HK-2 (cell line): ENCODE measurements at regions not wholly inside any gene's neighbourhood (a gene's known extent, or its start where the extent isn't known, plus 50 kb on each side); places are given as distances from the start of the nearest gene placed in this dataset.

Source experiments
- DNase-seq: peaks from one replicate; pipeline ENCODE4 v3.0.0-alpha.2; 2018; ENCODE audit not compliant: unreplicated experiment

GRCh38 chr20:4095639-4096038, 53.0 kb upstream of the SMOX start:
- DNase-seq: no peak

- DNase-seq: peak; percentile 56
Observed at GRCh38 chr20:4091490-4092479, 56.8 kb upstream of the SMOX start.

- DNase-seq: peak; percentile 50
Observed at GRCh38 chr20:4090756-4091489, 57.7 kb upstream of the SMOX start.

GRCh38 chr20:4089756-4090487, 58.7 kb upstream of the SMOX start:
- DNase-seq: no peak

GRCh38 chr20:4088766-4089165, 59.9 kb upstream of the SMOX start:
- DNase-seq: no peak

GRCh38 chr20:4087923-4088322, 60.7 kb upstream of the SMOX start:
- no peak for DNase-seq

GRCh38 chr20:4086771-4087687, 61.6 kb upstream of the SMOX start:
- no peak for DNase-seq

- no peak for DNase-seq
Observed at GRCh38 chr20:4084721-4085120, 63.9 kb upstream of the SMOX start.

- DNase-seq: no peak
Observed at GRCh38 chr20:4084096-4084495, 64.5 kb upstream of the SMOX start.

- no peak for DNase-seq
Observed at GRCh38 chr20:4083098-4083865, 65.3 kb upstream of the SMOX start.

- no peak for DNase-seq
Observed at GRCh38 chr20:4082406-4083097, 66.1 kb upstream of the SMOX start.

GRCh38 chr20:4081421-4081820, 66.1 kb upstream of the RNF24 start:
- DNase-seq: no peak

- no peak for DNase-seq
Observed at GRCh38 chr20:4076671-4077070, 61.3 kb upstream of the RNF24 start.

GRCh38 chr20:4076033-4076432, 60.7 kb upstream of the RNF24 start:
- no peak for DNase-seq

- no peak for DNase-seq
Observed at GRCh38 chr20:4074877-4075455, 59.6 kb upstream of the RNF24 start.

GRCh38 chr20:4073852-4074741, 58.7 kb upstream of the RNF24 start:
- no peak for DNase-seq

- no peak for DNase-seq
Observed at GRCh38 chr20:4071178-4071693, 55.9 kb upstream of the RNF24 start.
